Fibroblast of lung (primary cell): ENCODE measurements at regions not wholly inside any gene's neighbourhood (a gene's known extent, or its start where the extent isn't known, plus 50 kb on each side); places are given as distances from the start of the nearest gene placed in this dataset.

Source experiments
- EZH2 ChIP-seq: IDR thresholded peaks from 2 replicates; pipeline ENCODE4 v1.5.1; 2012; ENCODE audit warnings: low read length, control low read depth, mild to moderate bottlenecking; ENCODE audit errors: missing control alignments
- TF ChIP-seq, protein P1 (sequence below), 2 donors: IDR thresholded peaks in 1 of 2; conservative IDR thresholded peaks in 1 of 2; 1 replicate in 1 of 2; 2 replicates in 1 of 2; pipeline ENCODE4 v1.5.1; 2011 to 2012; ENCODE audit warnings: low read length in 2 of 2, control low read depth in 1 of 2, inconsistent platforms in 1 of 2, low read depth in 1 of 2, mild to moderate bottlenecking in 1 of 2

DNA sequence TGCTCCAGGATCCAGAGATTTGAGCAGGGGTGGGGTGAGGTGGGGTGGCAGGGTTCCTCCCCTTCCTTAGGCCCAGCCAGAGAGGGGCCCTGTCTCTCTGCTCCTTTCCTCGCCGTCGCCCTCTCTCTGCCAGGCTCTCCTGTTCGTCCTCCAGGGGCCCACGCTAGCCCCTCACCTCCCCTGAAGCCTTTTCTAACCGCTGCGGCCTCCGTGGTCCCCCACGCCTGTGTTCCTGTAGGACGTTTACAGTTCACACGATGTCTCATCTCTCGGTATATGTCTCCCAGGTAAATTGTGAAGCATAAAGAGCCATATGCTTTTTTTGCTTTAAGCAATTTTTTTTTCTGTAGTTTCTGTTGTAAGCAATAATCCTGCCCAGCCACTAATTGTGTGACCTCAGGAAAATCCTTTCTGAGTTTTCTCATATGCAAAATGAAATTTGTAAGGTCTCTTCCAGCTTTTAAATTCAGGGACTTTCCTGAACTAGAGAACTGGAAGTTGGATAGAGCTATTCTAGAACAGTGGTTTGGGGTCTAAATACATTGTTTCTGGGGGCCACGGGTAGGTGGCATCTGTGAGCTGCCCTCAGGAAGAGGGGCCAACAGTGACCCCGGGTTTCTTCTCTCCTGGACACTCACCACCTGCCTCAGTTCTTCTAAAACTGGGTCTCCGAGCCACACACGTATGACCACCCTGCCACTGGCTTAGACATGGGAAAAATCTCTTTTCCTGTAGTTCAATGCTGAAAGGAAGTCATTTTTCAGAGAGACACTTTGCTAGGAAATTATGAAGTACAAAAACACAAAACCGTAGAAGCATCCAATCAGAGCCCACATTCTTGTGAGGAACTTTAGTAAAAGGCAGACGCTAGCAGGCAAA lies 50.2 kb upstream of the ZNF366 start:
- TF ChIP-seq EZH2, result no peak
- TF ChIP-seq, protein P1, sequence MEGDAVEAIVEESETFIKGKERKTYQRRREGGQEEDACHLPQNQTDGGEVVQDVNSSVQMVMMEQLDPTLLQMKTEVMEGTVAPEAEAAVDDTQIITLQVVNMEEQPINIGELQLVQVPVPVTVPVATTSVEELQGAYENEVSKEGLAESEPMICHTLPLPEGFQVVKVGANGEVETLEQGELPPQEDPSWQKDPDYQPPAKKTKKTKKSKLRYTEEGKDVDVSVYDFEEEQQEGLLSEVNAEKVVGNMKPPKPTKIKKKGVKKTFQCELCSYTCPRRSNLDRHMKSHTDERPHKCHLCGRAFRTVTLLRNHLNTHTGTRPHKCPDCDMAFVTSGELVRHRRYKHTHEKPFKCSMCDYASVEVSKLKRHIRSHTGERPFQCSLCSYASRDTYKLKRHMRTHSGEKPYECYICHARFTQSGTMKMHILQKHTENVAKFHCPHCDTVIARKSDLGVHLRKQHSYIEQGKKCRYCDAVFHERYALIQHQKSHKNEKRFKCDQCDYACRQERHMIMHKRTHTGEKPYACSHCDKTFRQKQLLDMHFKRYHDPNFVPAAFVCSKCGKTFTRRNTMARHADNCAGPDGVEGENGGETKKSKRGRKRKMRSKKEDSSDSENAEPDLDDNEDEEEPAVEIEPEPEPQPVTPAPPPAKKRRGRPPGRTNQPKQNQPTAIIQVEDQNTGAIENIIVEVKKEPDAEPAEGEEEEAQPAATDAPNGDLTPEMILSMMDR (conservative IDR thresholded peaks at IDR 0.05 in 1 of 2, IDR thresholded peaks at IDR 0.05 in 1 of 2; ENCODE audit: low read depth in 1 of 2, low read length in 2 of 2), result no peak
